HCT116 (cell line): ENCODE measurements at regions not wholly inside any gene's neighbourhood (a gene's known extent, or its start where the extent isn't known, plus 50 kb on each side); places are given as distances from the start of the nearest gene placed in this dataset.

Experiments used
- ATAC-seq: fragments of 200-7000 bp; cut with Tn5 transposase; 2 replicates; pipeline ENCODE4 v1.9.1; 2020; ENCODE audit warnings: mild to moderate bottlenecking, moderate library complexity
- BruUV-seq: library from RNA; stranded (reverse); fragments of 400-500 nt; replicated peaks from 2 replicates; lab custom pipeline; 2021; lab: Mats Ljungman, UMichigan
- CTCF ChIA-PET: fragments of 300-600 bp; sonication (Branson Sonifier 250); formaldehyde crosslinking; loops from one replicate; lab custom pipeline; 2021; ENCODE audit warnings: antibody characterized with exemption; lab: Charles Lee
- POLR2A ChIA-PET: fragments of 300-600, 350-600 bp; sonication (Branson Sonifier 250); formaldehyde crosslinking; loops from one replicate; lab custom pipeline; 2021; ENCODE audit warnings: antibody characterized with exemption; lab: Charles Lee
- RAD21 ChIA-PET, 2 experiments: fragments of 300-600 bp; sonication (Branson Sonifier 250); formaldehyde crosslinking; loops; one replicate each; lab custom pipeline; 2023; ENCODE audit warnings: low total read pairs in 2 of 2; ENCODE audit not compliant: uncharacterized antibody in 2 of 2, unreplicated experiment in 2 of 2, low non-redundant PET in 1 of 2; lab: Charles Lee
- DNase-seq: peaks from one replicate; pipeline ENCODE4 v3.0.0-alpha.2; 2010; ENCODE audit warnings: low read depth, low spot score
- H2AFZ ChIP-seq: fragments of 200-600 bp; shearing (Covaris generic), sonication (generic); 2 replicates; pipeline ENCODE4 v1.6.1; 2017; ENCODE audit warnings: low read depth, mixed run types, mixed read lengths, antibody characterized with exemption, low read length; ENCODE audit not compliant: poor library complexity, severe bottlenecking
- H3K27ac ChIP-seq: 2 replicates; pipeline ENCODE4 v1.5.1; 2012; ENCODE audit warnings: low read depth, low read length
- H3K27me3 ChIP-seq: fragments of 200-600 bp; sonication (generic); 2 replicates; pipeline ENCODE4 v1.6.1; 2016; ENCODE audit warnings: mixed run types, low read length, mixed read lengths; ENCODE audit not compliant: insufficient read depth
- H3K36me3 ChIP-seq, 2 experiments: fragments of 200-500 bp in 1 of 2; fragments of 200-600 bp in 1 of 2; sonication (Bioruptor generic) in 1 of 2; sonication (generic) in 1 of 2; 2 replicates each; pipeline versions ENCODE4 v1.5.1 to v1.6.1; 2014 to 2016; ENCODE audit warnings: low read length in 2 of 2, inconsistent platforms in 1 of 2, mixed read lengths in 1 of 2, mixed run types in 1 of 2; ENCODE audit not compliant: insufficient read depth in 2 of 2, control insufficient read depth in 1 of 2
- H3K4me1 ChIP-seq, 2 experiments: fragments of 200-600 bp in 1 of 2; sonication (generic) in 1 of 2; 2 replicates each; pipeline versions ENCODE4 v1.5.1 to v1.6.1; 2012 to 2017; ENCODE audit warnings: low read length in 2 of 2, inconsistent platforms in 1 of 2, mild to moderate bottlenecking in 1 of 2, mixed read lengths in 1 of 2, mixed run types in 1 of 2, moderate library complexity in 1 of 2; ENCODE audit not compliant: insufficient read depth in 2 of 2, control insufficient read depth in 1 of 2
- H3K4me2 ChIP-seq: fragments of 200-600 bp; sonication (generic); 2 replicates; pipeline ENCODE4 v1.6.1; 2017; ENCODE audit warnings: mixed run types, low read length, mixed read lengths
- H3K4me3 ChIP-seq, 2 experiments: fragments of 200-600 bp in 1 of 2; sonication (generic) in 1 of 2; replicated peaks in 1 of 2; 2 replicates each; pipeline ENCODE4 v1.5.1; 2011 to 2016; ENCODE audit warnings: low read length in 2 of 2, control low read depth in 1 of 2, low read depth in 1 of 2, mild to moderate bottlenecking in 1 of 2, mixed read lengths in 1 of 2, mixed run types in 1 of 2
- H3K79me2 ChIP-seq: fragments of 200-600 bp; sonication (generic); 2 replicates; pipeline ENCODE4 v1.6.1; 2017; ENCODE audit warnings: mild to moderate bottlenecking, mixed run types, low read length, moderate library complexity, mixed read lengths; ENCODE audit not compliant: insufficient read depth
- H3K9ac ChIP-seq: fragments of 200-600 bp; sonication (generic); 2 replicates; pipeline ENCODE4 v1.6.1; 2016; ENCODE audit warnings: low read length, mixed read lengths
- H3K9me2 ChIP-seq: fragments of 200-600 bp; sonication (generic), shearing (Covaris generic); 2 replicates; pipeline ENCODE4 v1.6.1; 2017; ENCODE audit warnings: mixed run types, mild to moderate bottlenecking, moderate library complexity; ENCODE audit not compliant: insufficient read depth
- H3K9me3 ChIP-seq, 2 experiments: fragments of 200-500 bp in 1 of 2; fragments of 200-600 bp in 1 of 2; sonication (Bioruptor generic) in 1 of 2; sonication (generic) in 1 of 2; 2 replicates each; pipeline ENCODE4 v1.6.1; 2014 to 2017; ENCODE audit warnings: low read length in 2 of 2, mixed read lengths in 2 of 2, inconsistent platforms in 1 of 2, low read depth in 1 of 2, mild to moderate bottlenecking in 1 of 2, mixed run types in 1 of 2, moderate library complexity in 1 of 2; ENCODE audit not compliant: control insufficient read depth in 1 of 2, insufficient read depth in 1 of 2
- H4K20me1 ChIP-seq: fragments of 200-600 bp; sonication (generic), shearing (Covaris generic); 2 replicates; pipeline ENCODE4 v1.6.1; 2017; ENCODE audit warnings: mixed run types, mild to moderate bottlenecking, moderate library complexity; ENCODE audit not compliant: insufficient read depth
- ATF3 ChIP-seq: IDR thresholded peaks from 2 replicates; pipeline ENCODE4 v1.6.1; 2012
- CBX3 ChIP-seq: IDR thresholded peaks from 2 replicates; pipeline ENCODE4 v1.6.1; 2012; ENCODE audit warnings: low read depth
- CEBPB ChIP-seq: IDR thresholded peaks from 2 replicates; pipeline ENCODE4 v1.6.1; 2012; ENCODE audit warnings: low read depth
- EGR1 ChIP-seq: IDR thresholded peaks from 2 replicates; pipeline ENCODE4 v1.6.1; 2012; ENCODE audit warnings: low read depth
- ELF1 ChIP-seq: IDR thresholded peaks from 2 replicates; pipeline ENCODE4 v1.6.1; 2012; ENCODE audit warnings: low read depth, borderline replicate concordance
- EZH2 ChIP-seq: fragments of 200-600 bp; sonication (generic); IDR thresholded peaks from 2 replicates; pipeline ENCODE4 v1.6.1; 2017; ENCODE audit warnings: antibody characterized with exemption, mixed run types
- EZH2phosphoT487 ChIP-seq: fragments of 200-600 bp; IDR thresholded peaks from 2 replicates; pipeline ENCODE4 v1.6.1; 2018; ENCODE audit warnings: antibody characterized with exemption, borderline replicate concordance
- FOSL1 ChIP-seq: IDR thresholded peaks from 2 replicates; pipeline ENCODE4 v1.6.1; 2012; ENCODE audit warnings: low read depth
- JUND ChIP-seq: IDR thresholded peaks from 2 replicates; pipeline ENCODE4 v1.6.1; 2012
- POLR2AphosphoS5 ChIP-seq: IDR thresholded peaks from 2 replicates; pipeline ENCODE4 v1.6.1; 2011; ENCODE audit warnings: mild to moderate bottlenecking, low read depth, low read length, moderate library complexity
- SIN3A ChIP-seq: IDR thresholded peaks from 2 replicates; pipeline ENCODE4 v1.6.1; 2012; ENCODE audit warnings: low read depth
- SRF ChIP-seq: IDR thresholded peaks from 2 replicates; pipeline ENCODE4 v1.6.1; 2012; ENCODE audit warnings: low read depth
- TCF7L2 ChIP-seq: IDR thresholded peaks from 2 replicates; pipeline ENCODE4 v1.7.0; 2011; ENCODE audit warnings: borderline replicate concordance, inconsistent platforms; ENCODE audit not compliant: insufficient read depth, insufficient read length; ENCODE audit errors: extremely low read depth
- ZFX ChIP-seq: fragments of 450-650 bp; IDR thresholded peaks from 2 replicates; pipeline ENCODE4 v1.6.1; 2017
- ZNF274 ChIP-seq: fragments of 200-500 bp; sonication (Bioruptor generic); IDR thresholded peaks from 2 replicates; pipeline ENCODE4 v1.6.1; 2014; ENCODE audit warnings: mild to moderate bottlenecking, low read depth, low read length, inconsistent platforms
- intact Hi-C: fragments of 100-400 bp; cut with micrococcal nuclease; formaldehyde crosslinking; loops from 2 replicates; pipeline ENCODE4 v1.10.0; 2022
- TF ChIP-seq, protein P1 (sequence below): IDR thresholded peaks from 2 replicates; pipeline ENCODE4 v1.6.1; 2012; ENCODE audit warnings: low read depth
- TF ChIP-seq, protein P2 (sequence below), 3 experiments: fragments of 200-600 bp in 1 of 3; sonication (generic) in 1 of 3; IDR thresholded peaks in 2 of 3; conservative IDR thresholded peaks in 1 of 3; 2 replicates each; pipeline ENCODE4 v1.5.1; 2012 to 2017; ENCODE audit warnings: low read depth in 2 of 3, low read length in 2 of 3, antibody characterized with exemption in 1 of 3, borderline replicate concordance in 1 of 3, control low read depth in 1 of 3, mild to moderate bottlenecking in 1 of 3, mixed read lengths in 1 of 3, mixed run types in 1 of 3, moderate library complexity in 1 of 3; ENCODE audit not compliant: insufficient read depth in 1 of 3
- TF ChIP-seq, protein P3 (sequence below): IDR thresholded peaks from 2 replicates; pipeline ENCODE4 v1.6.1; 2012

- TF ChIP-seq, protein P1, sequence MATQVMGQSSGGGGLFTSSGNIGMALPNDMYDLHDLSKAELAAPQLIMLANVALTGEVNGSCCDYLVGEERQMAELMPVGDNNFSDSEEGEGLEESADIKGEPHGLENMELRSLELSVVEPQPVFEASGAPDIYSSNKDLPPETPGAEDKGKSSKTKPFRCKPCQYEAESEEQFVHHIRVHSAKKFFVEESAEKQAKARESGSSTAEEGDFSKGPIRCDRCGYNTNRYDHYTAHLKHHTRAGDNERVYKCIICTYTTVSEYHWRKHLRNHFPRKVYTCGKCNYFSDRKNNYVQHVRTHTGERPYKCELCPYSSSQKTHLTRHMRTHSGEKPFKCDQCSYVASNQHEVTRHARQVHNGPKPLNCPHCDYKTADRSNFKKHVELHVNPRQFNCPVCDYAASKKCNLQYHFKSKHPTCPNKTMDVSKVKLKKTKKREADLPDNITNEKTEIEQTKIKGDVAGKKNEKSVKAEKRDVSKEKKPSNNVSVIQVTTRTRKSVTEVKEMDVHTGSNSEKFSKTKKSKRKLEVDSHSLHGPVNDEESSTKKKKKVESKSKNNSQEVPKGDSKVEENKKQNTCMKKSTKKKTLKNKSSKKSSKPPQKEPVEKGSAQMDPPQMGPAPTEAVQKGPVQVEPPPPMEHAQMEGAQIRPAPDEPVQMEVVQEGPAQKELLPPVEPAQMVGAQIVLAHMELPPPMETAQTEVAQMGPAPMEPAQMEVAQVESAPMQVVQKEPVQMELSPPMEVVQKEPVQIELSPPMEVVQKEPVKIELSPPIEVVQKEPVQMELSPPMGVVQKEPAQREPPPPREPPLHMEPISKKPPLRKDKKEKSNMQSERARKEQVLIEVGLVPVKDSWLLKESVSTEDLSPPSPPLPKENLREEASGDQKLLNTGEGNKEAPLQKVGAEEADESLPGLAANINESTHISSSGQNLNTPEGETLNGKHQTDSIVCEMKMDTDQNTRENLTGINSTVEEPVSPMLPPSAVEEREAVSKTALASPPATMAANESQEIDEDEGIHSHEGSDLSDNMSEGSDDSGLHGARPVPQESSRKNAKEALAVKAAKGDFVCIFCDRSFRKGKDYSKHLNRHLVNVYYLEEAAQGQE, result no peak
- no peak for TF ChIP-seq TCF7L2
- no peak for TF ChIP-seq EGR1
- no peak for TF ChIP-seq ZFX
- TF ChIP-seq EZH2phosphoT487, result no peak
- TF ChIP-seq SIN3A, result no peak
- TF ChIP-seq POLR2AphosphoS5, result no peak
- no peak for TF ChIP-seq EZH2
Measured at GRCh38 chr7:131867461-131867860, 311.0 kb upstream of the PODXL start (continued).

DNA sequence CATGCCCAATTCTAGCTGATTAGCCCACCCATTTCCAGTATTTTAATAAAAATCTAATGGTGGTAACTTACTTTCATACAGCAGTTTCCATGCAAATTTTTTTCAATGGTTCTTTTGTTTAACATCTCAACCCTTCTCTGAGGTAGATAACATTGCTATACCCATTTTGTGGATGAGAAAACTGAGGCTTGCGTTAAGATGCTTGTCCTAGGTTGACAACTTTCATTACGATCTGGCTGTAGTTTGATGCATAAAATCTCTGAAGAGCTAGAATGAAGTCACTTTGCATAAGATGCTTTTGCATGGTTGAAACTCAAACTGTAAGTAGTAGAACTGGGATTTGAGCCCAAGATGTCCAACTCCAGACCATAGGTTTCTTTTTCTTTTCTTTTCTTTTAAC lies 309.5 kb upstream of the PODXL start:
- no peak overlapping the region for H3K27ac ChIP-seq
- no peaks in the 10 kb centered on the region for H3K4me1 ChIP-seq
- H3K27me3 ChIP-seq, result peaks cover 27% of the 10 kb centered on the region
- no peak overlapping the region for H3K4me3 ChIP-seq
- H3K9me3 ChIP-seq, result no peaks in the 10 kb centered on the region
- no peaks in the 10 kb centered on the region for H3K79me2 ChIP-seq
- H2AFZ ChIP-seq, result no peak overlapping the region
- no peak for ATAC-seq
- no peaks in the 10 kb centered on the region for H3K9me2 ChIP-seq
- intact Hi-C loops, result no loop called here
- CTCF ChIA-PET, result no interaction called here
- no peaks in the 10 kb centered on the region for H3K36me3 ChIP-seq
- POLR2A ChIA-PET, result no interaction called here
- RAD21 ChIA-PET, result no interaction called here
- DNase-seq, result no peak
- BruUV-seq, result no TSS peak
- no peaks in the 10 kb centered on the region for H4K20me1 ChIP-seq
- no peak overlapping the region for H3K4me2 ChIP-seq
- H3K9ac ChIP-seq, result no peak overlapping the region
- TF ChIP-seq, protein P2, sequence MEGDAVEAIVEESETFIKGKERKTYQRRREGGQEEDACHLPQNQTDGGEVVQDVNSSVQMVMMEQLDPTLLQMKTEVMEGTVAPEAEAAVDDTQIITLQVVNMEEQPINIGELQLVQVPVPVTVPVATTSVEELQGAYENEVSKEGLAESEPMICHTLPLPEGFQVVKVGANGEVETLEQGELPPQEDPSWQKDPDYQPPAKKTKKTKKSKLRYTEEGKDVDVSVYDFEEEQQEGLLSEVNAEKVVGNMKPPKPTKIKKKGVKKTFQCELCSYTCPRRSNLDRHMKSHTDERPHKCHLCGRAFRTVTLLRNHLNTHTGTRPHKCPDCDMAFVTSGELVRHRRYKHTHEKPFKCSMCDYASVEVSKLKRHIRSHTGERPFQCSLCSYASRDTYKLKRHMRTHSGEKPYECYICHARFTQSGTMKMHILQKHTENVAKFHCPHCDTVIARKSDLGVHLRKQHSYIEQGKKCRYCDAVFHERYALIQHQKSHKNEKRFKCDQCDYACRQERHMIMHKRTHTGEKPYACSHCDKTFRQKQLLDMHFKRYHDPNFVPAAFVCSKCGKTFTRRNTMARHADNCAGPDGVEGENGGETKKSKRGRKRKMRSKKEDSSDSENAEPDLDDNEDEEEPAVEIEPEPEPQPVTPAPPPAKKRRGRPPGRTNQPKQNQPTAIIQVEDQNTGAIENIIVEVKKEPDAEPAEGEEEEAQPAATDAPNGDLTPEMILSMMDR (IDR thresholded peaks at IDR 0.05 in 2 of 3, conservative IDR thresholded peaks at IDR 0.05 in 1 of 3; ENCODE audit: borderline replicate concordance in 1 of 3, insufficient read depth in 1 of 3, low read depth in 2 of 3, low read length in 2 of 3), result no peak
- no peak for TF ChIP-seq EGR1
- no peak for TF ChIP-seq CBX3
- no peak for TF ChIP-seq ATF3
- TF ChIP-seq, protein P3, sequence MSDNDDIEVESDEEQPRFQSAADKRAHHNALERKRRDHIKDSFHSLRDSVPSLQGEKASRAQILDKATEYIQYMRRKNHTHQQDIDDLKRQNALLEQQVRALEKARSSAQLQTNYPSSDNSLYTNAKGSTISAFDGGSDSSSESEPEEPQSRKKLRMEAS, result no peak
- no peak for TF ChIP-seq SRF
- TF ChIP-seq EZH2, result no peak
- TF ChIP-seq, protein P1, result no peak
- TF ChIP-seq FOSL1, result no peak
- TF ChIP-seq ZNF274, result no peak
- no peak for TF ChIP-seq CEBPB
- TF ChIP-seq EZH2phosphoT487, result no peak
- no peak for TF ChIP-seq JUND
- no peak for TF ChIP-seq ELF1
- TF ChIP-seq ZFX, result no peak
